ENCODE measurements at regions not wholly inside any gene's neighbourhood (a gene's known extent, or its start where the extent isn't known, plus 50 kb on each side); places are given as distances from the start of the nearest gene placed in this dataset.
"Not testable (repeated sequence)": the region's sequence is repeated elsewhere in the genome, so short reads cannot be mapped to it uniquely, and the experiment has no call there.

- no peak for DNase-seq
Measured at GRCh38 chr20:57092112-57092899, 174.1 kb downstream of the BMP7 start.

GRCh38 chr20:57092900-57093530, 173.4 kb downstream of the BMP7 start:
- no peak for DNase-seq

GRCh38 chr20:57093766-57094165, 172.7 kb downstream of the BMP7 start:
- no peak for DNase-seq

GRCh38 chr20:57094252-57094891, 172.1 kb downstream of the BMP7 start:
- DNase-seq: no peak

- no peak for DNase-seq
Measured at GRCh38 chr20:57094991-57095390, 171.4 kb downstream of the BMP7 start.

- DNase-seq: no peak
Measured at GRCh38 chr20:57095426-57095825, 171.0 kb downstream of the BMP7 start.

- DNase-seq: no peak
Measured at GRCh38 chr20:57097245-57097915, 169.1 kb downstream of the BMP7 start.

GRCh38 chr20:57102160-57102559, 164.3 kb downstream of the BMP7 start:
- DNase-seq: no peak

- DNase-seq: no peak
Measured at GRCh38 chr20:57102566-57102965, 163.9 kb downstream of the BMP7 start.

- no peak for DNase-seq
Measured at GRCh38 chr20:57103146-57103800, 163.2 kb downstream of the BMP7 start.

GRCh38 chr20:57104113-57104512, 162.3 kb downstream of the BMP7 start:
- no peak for DNase-seq

- DNase-seq: no peak
Measured at GRCh38 chr20:57104651-57105204, 161.7 kb downstream of the BMP7 start.

- no peak for DNase-seq
Measured at GRCh38 chr20:57106030-57106682, 160.3 kb downstream of the BMP7 start.

- no peak for DNase-seq
Measured at GRCh38 chr20:57106692-57107091, 159.7 kb downstream of the BMP7 start.

GRCh38 chr20:57107208-57107607, 159.2 kb downstream of the BMP7 start:
- DNase-seq: no peak

- DNase-seq: no peak
Measured at GRCh38 chr20:57108218-57108617, 158.2 kb downstream of the BMP7 start.

GRCh38 chr20:57108742-57109570, 157.5 kb downstream of the BMP7 start:
- no peak for DNase-seq

GRCh38 chr20:57109571-57109953, 156.9 kb downstream of the BMP7 start:
- no peak for DNase-seq

GRCh38 chr20:57110121-57111027, 156.1 kb downstream of the BMP7 start:
- not testable (repeated sequence) for DNase-seq

GRCh38 chr20:57111028-57111373, 155.4 kb downstream of the BMP7 start:
- DNase-seq: no peak

Data from NCI-H226 (cell line).